Spleen (tissue), 11 donors: ENCODE measurements at regions not wholly inside any gene's neighbourhood (a gene's known extent, or its start where the extent isn't known, plus 50 kb on each side); places are given as distances from the start of the nearest gene placed in this dataset.

ENCODE experiments used
- DNase-seq: peaks from one replicate; pipeline ENCODE4 v3.0.0-alpha.2; 2020
- H3K27ac ChIP-seq, 8 donors: fragments of 200-600 bp; sonication (generic) in 7 of 8; 1 replicate in 4 of 8; 2 replicates in 4 of 8; pipeline versions ENCODE4 v1.5.0 to v1.8.0; 2016 to 2021; ENCODE audit warnings: inconsistent platforms in 4 of 8, mild to moderate bottlenecking in 4 of 8, moderate library complexity in 1 of 8
- H3K27me3 ChIP-seq, 7 donors: fragments of 200-600 bp; sonication (generic) in 6 of 7; replicated peaks in 1 of 7; 1 replicate in 4 of 7; 2 replicates in 3 of 7; pipeline versions ENCODE4 v1.5.0 to v1.8.0; 2016 to 2021; ENCODE audit warnings: inconsistent platforms in 3 of 7, mild to moderate bottlenecking in 1 of 7
- H3K36me3 ChIP-seq, 6 donors: fragments of 200-600 bp; sonication (generic) in 5 of 6; 1 replicate in 4 of 6; 2 replicates in 2 of 6; pipeline versions ENCODE4 v1.5.0 to v1.8.0; 2016 to 2021; ENCODE audit warnings: inconsistent platforms in 2 of 6
- H3K4me1 ChIP-seq, 6 donors: fragments of 200-600 bp; sonication (generic) in 5 of 6; 1 replicate in 3 of 6; 2 replicates in 3 of 6; pipeline versions ENCODE4 v1.5.0 to v1.8.0; 2016 to 2021; ENCODE audit warnings: inconsistent platforms in 3 of 6
- H3K4me3 ChIP-seq, 8 donors: fragments of 200-600 bp; sonication (generic) in 7 of 8; 1 replicate in 4 of 8; 2 replicates in 4 of 8; pipeline versions ENCODE4 v1.5.0 to v1.8.0; 2016 to 2021; ENCODE audit warnings: inconsistent platforms in 4 of 8, mild to moderate bottlenecking in 4 of 8, moderate library complexity in 2 of 8
- H3K9me3 ChIP-seq, 8 donors: fragments of 200-600 bp; sonication (generic) in 7 of 8; 1 replicate in 4 of 8; 2 replicates in 4 of 8; pipeline versions ENCODE4 v1.5.0 to v1.8.0; 2016 to 2021; ENCODE audit warnings: inconsistent platforms in 4 of 8
- CTCF ChIP-seq, 11 experiments: fragments of 200-600 bp in 7 of 11; fragments of 450-650 bp in 4 of 11; sonication (generic) in 4 of 11; IDR thresholded peaks in 8 of 11; conservative IDR thresholded peaks in 3 of 11; 1 replicate in 7 of 11; 2 replicates in 4 of 11; pipeline versions ENCODE4 v1.4.0 to v1.8.0; 2016 to 2021; ENCODE audit warnings: antibody characterized with exemption in 11 of 11, inconsistent platforms in 4 of 11, mild to moderate bottlenecking in 1 of 11
- POLR2A ChIP-seq, 3 donors: fragments of 450-650 bp; IDR thresholded peaks; one replicate each; pipeline ENCODE4 v1.5.1; 2017; ENCODE audit warnings: antibody characterized with exemption in 3 of 3, mild to moderate bottlenecking in 1 of 3
- POLR2AphosphoS5 ChIP-seq, 3 donors: sonication (generic); formaldehyde crosslinking; IDR thresholded peaks; one replicate each; pipeline ENCODE4 v1.5.1; 2017; ENCODE audit warnings: antibody characterized with exemption in 3 of 3
- WGBS, 5 donors: extraction: QIAGEN DNeasy Blood & Tissue Kit in 3 of 5; methylation state at CpG; one replicate each; pipeline versions ENCODE4 v1.1.5 to v1.1.7; 2013 to 2018; 5-methylcytosine and 5-hydroxymethylcytosine counted together
- intact Hi-C: fragments of 100-400 bp; cut with DNase I; formaldehyde crosslinking; loops from one replicate; pipeline ENCODE4 v1.15.0; 2023; ENCODE audit warnings: low total_unique reads
- donor health status: healthy with polysubstance abuse.
- donor health status: DM: no; HTN: no; CAD: no; lungs with moderate emphysema.
- donor health status: DM: no; HTN: no; CAD: no.
- donor health status: Bipolar disorder and iron deficiency.
- donor health status: healthy.
- donor health status: DM: no; HTN: no; CAD: no.
- donor health status: DM: yes; HTN: yes; CAD: no.

- WGBS, 5 donors = 71 to 84% (median 78%) methylated on average over 10 of the region's 10 CpGs
- Histone ChIP-seq H3K27me3 (no peaks in the 10 kb centered on the region), H3K36me3 (no peaks in the 10 kb centered on the region), H3K4me3 (no peak overlapping the region), H3K27ac (no peak overlapping the region), H3K4me1 (no peaks in the 10 kb centered on the region), H3K9me3 (no peaks in the 10 kb centered on the region)
- DNase-seq = no peak
- intact Hi-C loops = no loop called here
- TF ChIP-seq CTCF (IDR thresholded peaks at IDR 0.05 in 8 of 11, conservative IDR thresholded peaks at IDR 0.05 in 3 of 11) (no peak), POLR2AphosphoS5 (IDR thresholded peaks at IDR 0.05) (no peak), POLR2A (IDR thresholded peaks at IDR 0.05) (no peak)
Observed at GRCh38 chr2:21656330-21657075, 532.7 kb downstream of the TDRD15 start.

GRCh38 chr2:21657445-21657844 lies 533.7 kb downstream of the TDRD15 start:
- WGBS, 5 donors = 63 to 89% (median 79%) methylated on average over 2 of the region's 2 CpGs
- no peak for DNase-seq
- intact Hi-C loops = no loop called here

GRCh38 chr2:21658269-21658668 lies 534.5 kb downstream of the TDRD15 start:
- 45 to 100% (median 81%) methylated on average over 1 of the region's 1 CpG for WGBS, 5 donors
- TF ChIP-seq CTCF (IDR thresholded peaks at IDR 0.05 in 8 of 11, conservative IDR thresholded peaks at IDR 0.05 in 3 of 11) (no peak), POLR2A (IDR thresholded peaks at IDR 0.05) (no peak), POLR2AphosphoS5 (IDR thresholded peaks at IDR 0.05) (no peak)
- no peak overlapping the region for H3K27ac ChIP-seq
- no peak overlapping the region for H3K4me3 ChIP-seq
- no peak for DNase-seq
- H3K4me1 ChIP-seq = no peaks in the 10 kb centered on the region
- no peaks in the 10 kb centered on the region for H3K9me3 ChIP-seq
- intact Hi-C loops = no loop called here
- H3K27me3 ChIP-seq = no peaks in the 10 kb centered on the region
- H3K36me3 ChIP-seq = no peaks in the 10 kb centered on the region

More at GRCh38 chr2:21657445-21657844, 533.7 kb downstream of the TDRD15 start:
- Histone ChIP-seq H3K36me3 (no peaks in the 10 kb centered on the region), H3K9me3 (no peaks in the 10 kb centered on the region), H3K4me3 (no peak overlapping the region), H3K4me1 (no peaks in the 10 kb centered on the region), H3K27me3 (no peaks in the 10 kb centered on the region), H3K27ac (no peak overlapping the region)
- TF ChIP-seq POLR2A (IDR thresholded peaks at IDR 0.05) (no peak), POLR2AphosphoS5 (IDR thresholded peaks at IDR 0.05) (no peak), CTCF (IDR thresholded peaks at IDR 0.05 in 8 of 11, conservative IDR thresholded peaks at IDR 0.05 in 3 of 11) (no peak)

GRCh38 chr2:21658907-21659477 lies 535.2 kb downstream of the TDRD15 start:
- H3K9me3 ChIP-seq = no peaks in the 10 kb centered on the region
- no peak for DNase-seq
- H3K27me3 ChIP-seq = no peaks in the 10 kb centered on the region
- no peaks in the 10 kb centered on the region for H3K4me1 ChIP-seq
- no peak overlapping the region for H3K27ac ChIP-seq
- H3K4me3 ChIP-seq = no peak overlapping the region
- WGBS, 5 donors = 88 to 95% (median 94%) methylated on average over 8 of the region's 8 CpGs
- intact Hi-C loops = no loop called here
- TF ChIP-seq POLR2A (IDR thresholded peaks at IDR 0.05) = no peak
- no peak for TF ChIP-seq POLR2AphosphoS5 (IDR thresholded peaks at IDR 0.05)
- no peak for TF ChIP-seq CTCF (IDR thresholded peaks at IDR 0.05 in 8 of 11, conservative IDR thresholded peaks at IDR 0.05 in 3 of 11)
- H3K36me3 ChIP-seq = no peaks in the 10 kb centered on the region
